Peyer's patch (tissue), 4 donors: ENCODE measurements at regions not wholly inside any gene's neighbourhood (a gene's known extent, or its start where the extent isn't known, plus 50 kb on each side); places are given as distances from the start of the nearest gene placed in this dataset.

ENCODE experiments used
- DNase-seq, 3 donors: peaks; one replicate each; pipeline ENCODE4 v3.0.0-alpha.2; 2017 to 2019
- H3K27ac ChIP-seq, 4 donors: fragments of 200-600 bp; sonication (generic); one replicate each; pipeline ENCODE4 v1.5.1; 2016 to 2019
- H3K27me3 ChIP-seq, 2 donors: fragments of 200-600 bp; sonication (generic); one replicate each; pipeline ENCODE4 v1.5.1; 2019
- H3K36me3 ChIP-seq, 3 donors: fragments of 200-600 bp; sonication (generic); one replicate each; pipeline ENCODE4 v1.5.1; 2016 to 2019
- H3K4me1 ChIP-seq, 4 donors: fragments of 200-600 bp; sonication (generic); one replicate each; pipeline ENCODE4 v1.5.1; 2016 to 2019
- H3K4me3 ChIP-seq, 4 donors: fragments of 200-600 bp; sonication (generic); 1 replicate in 3 of 4; 2 replicates in 1 of 4; pipeline ENCODE4 v1.5.1; 2016 to 2019; ENCODE audit warnings: mild to moderate bottlenecking in 1 of 4
- H3K9me3 ChIP-seq, 4 donors: fragments of 200-600 bp; sonication (generic); one replicate each; pipeline ENCODE4 v1.5.1; 2016 to 2019; ENCODE audit warnings: mild to moderate bottlenecking in 1 of 4
- CTCF ChIP-seq, 6 experiments: fragments of 450-650 bp in 4 of 6; fragments of 200-600 bp in 2 of 6; sonication (generic) in 1 of 6; IDR thresholded peaks; one replicate each; pipeline ENCODE4 v1.5.1; 2017 to 2019; ENCODE audit warnings: antibody characterized with exemption in 6 of 6, mild to moderate bottlenecking in 3 of 6, moderate library complexity in 1 of 6
- POLR2A ChIP-seq, 2 donors: fragments of 450-650 bp; IDR thresholded peaks; one replicate each; pipeline ENCODE4 v1.5.1; 2017; ENCODE audit warnings: antibody characterized with exemption in 2 of 2, mild to moderate bottlenecking in 2 of 2, moderate library complexity in 2 of 2

- no peaks in the 10 kb centered on the region for H3K36me3 ChIP-seq
- no peak for TF ChIP-seq POLR2A (IDR thresholded peaks at IDR 0.05)
- no peak for TF ChIP-seq CTCF (IDR thresholded peaks at IDR 0.05)
- no peaks in the 10 kb centered on the region for H3K27me3 ChIP-seq
- no peak for DNase-seq
- no peaks in the 10 kb centered on the region for H3K9me3 ChIP-seq
- H3K27ac ChIP-seq: no peak overlapping the region
- no peak overlapping the region for H3K4me3 ChIP-seq
- no peaks in the 10 kb centered on the region for H3K4me1 ChIP-seq
Observed at GRCh38 chr5:68447136-68447929, 231.8 kb downstream of the PIK3R1 start.

GRCh38 chr5:68449380-68449779 is 233.8 kb downstream of the PIK3R1 start:
- DNase-seq: no peak
- H3K36me3 ChIP-seq: no peaks in the 10 kb centered on the region
- H3K9me3 ChIP-seq: no peaks in the 10 kb centered on the region
- no peaks in the 10 kb centered on the region for H3K4me1 ChIP-seq
- no peak overlapping the region for H3K27ac ChIP-seq
- no peak overlapping the region for H3K4me3 ChIP-seq
- TF ChIP-seq POLR2A (IDR thresholded peaks at IDR 0.05) (no peak), CTCF (IDR thresholded peaks at IDR 0.05) (no peak)
- no peaks in the 10 kb centered on the region for H3K27me3 ChIP-seq

GRCh38 chr5:68450245-68450852 is 234.8 kb downstream of the PIK3R1 start:
- DNase-seq: no peak
- Histone ChIP-seq H3K4me1 (no peaks in the 10 kb centered on the region), H3K36me3 (no peaks in the 10 kb centered on the region), H3K27me3 (no peaks in the 10 kb centered on the region), H3K27ac (no peak overlapping the region), H3K9me3 (no peaks in the 10 kb centered on the region), H3K4me3 (no peak overlapping the region)
- TF ChIP-seq CTCF (IDR thresholded peaks at IDR 0.05) (no peak), POLR2A (IDR thresholded peaks at IDR 0.05) (no peak)

- no peaks in the 10 kb centered on the region for H3K9me3 ChIP-seq
- H3K36me3 ChIP-seq: no peaks in the 10 kb centered on the region
- H3K27me3 ChIP-seq: no peaks in the 10 kb centered on the region
- no peak for TF ChIP-seq POLR2A (IDR thresholded peaks at IDR 0.05)
- TF ChIP-seq CTCF (IDR thresholded peaks at IDR 0.05): no peak
- H3K4me3 ChIP-seq: no peak overlapping the region
- H3K4me1 ChIP-seq: no peaks in the 10 kb centered on the region
- no peak for DNase-seq
- no peak overlapping the region for H3K27ac ChIP-seq
Observed at GRCh38 chr5:68452286-68452685, 236.7 kb downstream of the PIK3R1 start.

- H3K27me3 ChIP-seq: no peaks in the 10 kb centered on the region
- H3K9me3 ChIP-seq: no peaks in the 10 kb centered on the region
- no peaks in the 10 kb centered on the region for H3K4me1 ChIP-seq
- no peaks in the 10 kb centered on the region for H3K36me3 ChIP-seq
- no peak for TF ChIP-seq CTCF (IDR thresholded peaks at IDR 0.05)
- no peak for TF ChIP-seq POLR2A (IDR thresholded peaks at IDR 0.05)
- DNase-seq: no peak
- H3K4me3 ChIP-seq: no peak overlapping the region
- no peak overlapping the region for H3K27ac ChIP-seq
Observed at GRCh38 chr5:68454172-68454571, 238.6 kb downstream of the PIK3R1 start.
